Breast epithelium (tissue), 4 donors: ENCODE measurements at regions not wholly inside any gene's neighbourhood (a gene's known extent, or its start where the extent isn't known, plus 50 kb on each side); places are given as distances from the start of the nearest gene placed in this dataset.

ENCODE experiments used
- DNase-seq, 2 donors: peaks; one replicate each; pipeline ENCODE4 v3.0.0-alpha.2; 2019; ENCODE audit warnings: low spot score in 2 of 2
- H3K27ac ChIP-seq, 2 donors: fragments of 200-600 bp; sonication (generic) in 1 of 2; one replicate each; pipeline ENCODE4 v1.5.1; 2016 to 2019; ENCODE audit warnings: mild to moderate bottlenecking in 1 of 2
- H3K27me3 ChIP-seq, 2 donors: fragments of 200-600 bp; sonication (generic) in 1 of 2; one replicate each; pipeline versions ENCODE4 v1.5.1 to v1.6.0; 2017 to 2019; ENCODE audit warnings: control low read depth in 1 of 2, mild to moderate bottlenecking in 1 of 2
- H3K36me3 ChIP-seq: fragments of 200-600 bp; one replicate; pipeline ENCODE4 v1.5.1; 2019
- H3K4me1 ChIP-seq, 2 donors: fragments of 200-600 bp; sonication (generic); one replicate each; pipeline ENCODE4 v1.5.1; 2016 to 2019; ENCODE audit warnings: control low read depth in 1 of 2
- H3K4me3 ChIP-seq, 3 donors: fragments of 200-600 bp; sonication (generic); 1 replicate in 2 of 3; 2 replicates in 1 of 3; pipeline ENCODE4 v1.5.1; 2016 to 2019; ENCODE audit warnings: mild to moderate bottlenecking in 3 of 3, moderate library complexity in 2 of 3
- H3K9me3 ChIP-seq, 2 donors: fragments of 200-600 bp; sonication (generic) in 1 of 2; one replicate each; pipeline ENCODE4 v1.5.1; 2016 to 2019; ENCODE audit warnings: control low read depth in 1 of 2
- POLR2A ChIP-seq: fragments of 450-650 bp; IDR thresholded peaks from one replicate; pipeline ENCODE4 v1.6.1; 2016; ENCODE audit warnings: antibody characterized with exemption, mild to moderate bottlenecking, moderate library complexity
- POLR2AphosphoS5 ChIP-seq, 3 donors: sonication (generic); formaldehyde crosslinking; IDR thresholded peaks; one replicate each; pipeline ENCODE4 v1.6.1; 2017; ENCODE audit warnings: antibody characterized with exemption in 3 of 3
- intact Hi-C: fragments of 100-400 bp; cut with DNase I; formaldehyde crosslinking; loops from one replicate; pipeline ENCODE4 v1.15.1; 2023; ENCODE audit warnings: low total_unique reads
- TF ChIP-seq, protein P1 (sequence below), 3 donors: fragments of 450-650 bp; IDR thresholded peaks; one replicate each; pipeline ENCODE4 v1.5.1; 2016 to 2017; ENCODE audit warnings: antibody characterized with exemption in 3 of 3, mild to moderate bottlenecking in 3 of 3, moderate library complexity in 3 of 3

DNA sequence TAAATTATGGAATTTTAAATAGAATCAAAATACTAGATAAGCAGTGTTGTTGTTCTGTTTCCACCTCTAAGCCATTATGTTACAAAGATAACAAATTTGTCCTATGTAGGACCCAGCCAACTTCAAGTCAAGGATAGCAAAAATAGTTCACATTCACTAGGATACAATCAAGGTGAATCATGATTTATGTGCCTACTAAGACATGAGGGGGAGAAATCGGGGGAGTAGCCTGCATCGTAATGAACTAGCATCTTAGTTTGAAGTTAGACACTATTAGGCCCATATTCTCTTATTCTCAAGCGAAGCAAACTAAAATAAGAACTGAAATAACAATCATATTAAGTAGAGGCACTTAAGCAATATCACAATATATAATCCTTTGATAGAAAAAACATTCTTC is 779.4 kb upstream of the PCDH9 start:
- H3K36me3 ChIP-seq: no peaks in the 10 kb centered on the region
- intact Hi-C loops: no loop called here

GRCh38 chr13:68007576-68007975 is 777.4 kb upstream of the PCDH9 start:
- no peak overlapping the region for H3K27ac ChIP-seq
- no peak for DNase-seq
- no peak overlapping the region for H3K4me3 ChIP-seq
- TF ChIP-seq POLR2A: no peak
- TF ChIP-seq, protein P1, sequence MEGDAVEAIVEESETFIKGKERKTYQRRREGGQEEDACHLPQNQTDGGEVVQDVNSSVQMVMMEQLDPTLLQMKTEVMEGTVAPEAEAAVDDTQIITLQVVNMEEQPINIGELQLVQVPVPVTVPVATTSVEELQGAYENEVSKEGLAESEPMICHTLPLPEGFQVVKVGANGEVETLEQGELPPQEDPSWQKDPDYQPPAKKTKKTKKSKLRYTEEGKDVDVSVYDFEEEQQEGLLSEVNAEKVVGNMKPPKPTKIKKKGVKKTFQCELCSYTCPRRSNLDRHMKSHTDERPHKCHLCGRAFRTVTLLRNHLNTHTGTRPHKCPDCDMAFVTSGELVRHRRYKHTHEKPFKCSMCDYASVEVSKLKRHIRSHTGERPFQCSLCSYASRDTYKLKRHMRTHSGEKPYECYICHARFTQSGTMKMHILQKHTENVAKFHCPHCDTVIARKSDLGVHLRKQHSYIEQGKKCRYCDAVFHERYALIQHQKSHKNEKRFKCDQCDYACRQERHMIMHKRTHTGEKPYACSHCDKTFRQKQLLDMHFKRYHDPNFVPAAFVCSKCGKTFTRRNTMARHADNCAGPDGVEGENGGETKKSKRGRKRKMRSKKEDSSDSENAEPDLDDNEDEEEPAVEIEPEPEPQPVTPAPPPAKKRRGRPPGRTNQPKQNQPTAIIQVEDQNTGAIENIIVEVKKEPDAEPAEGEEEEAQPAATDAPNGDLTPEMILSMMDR (IDR thresholded peaks at IDR 0.05): no peak
- TF ChIP-seq POLR2AphosphoS5 (IDR thresholded peaks at IDR 0.05): no peak
- intact Hi-C loops: no loop called here
- no peaks in the 10 kb centered on the region for H3K4me1 ChIP-seq
- no peaks in the 10 kb centered on the region for H3K27me3 ChIP-seq
- no peaks in the 10 kb centered on the region for H3K9me3 ChIP-seq
- H3K36me3 ChIP-seq: no peaks in the 10 kb centered on the region

More for the DNA sequence above, 779.4 kb upstream of the PCDH9 start:
- H3K4me1 ChIP-seq: no peaks in the 10 kb centered on the region
- H3K27me3 ChIP-seq: no peaks in the 10 kb centered on the region
- H3K27ac ChIP-seq: no peak overlapping the region
- no peak for TF ChIP-seq POLR2A
- TF ChIP-seq POLR2AphosphoS5 (IDR thresholded peaks at IDR 0.05): no peak
- TF ChIP-seq, protein P1 (IDR thresholded peaks at IDR 0.05): no peak
- DNase-seq: no peak
- no peak overlapping the region for H3K4me3 ChIP-seq
- no peaks in the 10 kb centered on the region for H3K9me3 ChIP-seq

DNA sequence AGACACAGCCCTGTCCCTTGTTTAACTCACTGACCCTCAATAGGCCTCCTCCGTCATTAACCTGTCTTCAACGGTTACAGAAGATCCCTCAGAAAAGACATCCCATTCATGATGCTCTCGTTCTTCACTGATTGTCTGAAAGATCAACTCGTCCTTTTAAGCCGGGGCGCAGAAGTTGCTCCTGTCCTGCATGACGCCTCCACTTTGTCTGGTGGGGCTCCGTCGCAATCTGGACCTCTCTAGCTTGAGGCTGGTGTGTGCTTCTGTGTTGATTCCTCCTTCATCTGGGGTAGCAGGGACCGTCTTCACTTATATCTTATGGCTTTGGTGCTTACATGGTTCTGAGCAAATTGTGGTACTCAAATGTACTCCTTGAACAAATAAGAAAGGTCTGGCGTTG is 766.0 kb upstream of the PCDH9 start:
- intact Hi-C loops: no loop called here
- TF ChIP-seq, protein P1 (IDR thresholded peaks at IDR 0.05): no peak
- TF ChIP-seq POLR2AphosphoS5 (IDR thresholded peaks at IDR 0.05): no peak
- no peak for TF ChIP-seq POLR2A
- H3K4me3 ChIP-seq: no peak overlapping the region

GRCh38 chr13:67990868-67991267 is 760.7 kb upstream of the PCDH9 start:
- H3K4me1 ChIP-seq: no peaks in the 10 kb centered on the region

More for the DNA sequence above, 766.0 kb upstream of the PCDH9 start:
- Histone ChIP-seq H3K4me1 (no peaks in the 10 kb centered on the region), H3K36me3 (no peaks in the 10 kb centered on the region), H3K27ac (no peak overlapping the region), H3K27me3 (no peaks in the 10 kb centered on the region), H3K9me3 (no peaks in the 10 kb centered on the region)
- no peak for DNase-seq

GRCh38 chr13:67986234-67986633 is 756.1 kb upstream of the PCDH9 start:
- intact Hi-C loops: no loop called here
- no peak overlapping the region for H3K27ac ChIP-seq
- DNase-seq: no peak

More at GRCh38 chr13:67990868-67991267, 760.7 kb upstream of the PCDH9 start:
- no peak for DNase-seq
- Histone ChIP-seq H3K27ac (no peak overlapping the region), H3K4me3 (no peak overlapping the region), H3K27me3 (no peaks in the 10 kb centered on the region), H3K36me3 (no peaks in the 10 kb centered on the region), H3K9me3 (no peaks in the 10 kb centered on the region)
- intact Hi-C loops: loop anchor here (2.0 kb wide), 1 partner anchor 46 kb away; no protein-coding TSS in a partner anchor
- no peak for TF ChIP-seq POLR2A
- no peak for TF ChIP-seq POLR2AphosphoS5 (IDR thresholded peaks at IDR 0.05)
- TF ChIP-seq, protein P1 (IDR thresholded peaks at IDR 0.05): no peak

More at GRCh38 chr13:67986234-67986633, 756.1 kb upstream of the PCDH9 start:
- peaks cover 0 to 6% of the 10 kb centered on the region in 2 donors for H3K9me3 ChIP-seq
- TF ChIP-seq POLR2AphosphoS5 (IDR thresholded peaks at IDR 0.05) (no peak), POLR2A (no peak)
- TF ChIP-seq, protein P1 (IDR thresholded peaks at IDR 0.05): no peak
- no peaks in the 10 kb centered on the region for H3K36me3 ChIP-seq
- H3K4me3 ChIP-seq: no peak overlapping the region
- no peaks in the 10 kb centered on the region for H3K4me1 ChIP-seq
- H3K27me3 ChIP-seq: no peaks in the 10 kb centered on the region
